Renal cortex interstitium (tissue), 11 donors: ENCODE measurements at regions not wholly inside any gene's neighbourhood (a gene's known extent, or its start where the extent isn't known, plus 50 kb on each side); places are given as distances from the start of the nearest gene placed in this dataset.

Experiments used
- DNase-seq, 11 donors: peaks; one replicate each; pipeline ENCODE4 v3.0.0-alpha.2; 2013; ENCODE audit warnings: low read depth in 9 of 11, low spot score in 4 of 11; ENCODE audit errors: extremely low read depth in 1 of 11

- no peak for DNase-seq
Observed at GRCh38 chr2:111629983-111630382, 254.0 kb downstream of the ANAPC1 start.

GRCh38 chr2:111632661-111633060 is 251.3 kb downstream of the ANAPC1 start:
- no peak for DNase-seq

- DNase-seq: no peak
Observed at GRCh38 chr2:111633189-111633588, 250.8 kb downstream of the ANAPC1 start.

- DNase-seq: no peak
Observed at GRCh38 chr2:111633643-111634042, 250.3 kb downstream of the ANAPC1 start.

- no peak for DNase-seq
Observed at GRCh38 chr2:111634050-111634794, 249.8 kb downstream of the ANAPC1 start.

GRCh38 chr2:111634995-111635538 is 248.9 kb downstream of the ANAPC1 start:
- DNase-seq: no peak

GRCh38 chr2:111636905-111637304 is 247.1 kb downstream of the ANAPC1 start:
- DNase-seq: no peak

- no peak for DNase-seq
Observed at GRCh38 chr2:111638274-111638877, 245.6 kb downstream of the ANAPC1 start.

- no peak for DNase-seq
Observed at GRCh38 chr2:111640480-111640879, 243.5 kb downstream of the ANAPC1 start.

- no peak for DNase-seq
Observed at GRCh38 chr2:111642586-111643327, 241.2 kb downstream of the ANAPC1 start.

- no peak for DNase-seq
Observed at GRCh38 chr2:111643759-111644158, 240.2 kb downstream of the ANAPC1 start.

GRCh38 chr2:111647359-111647758 is 236.6 kb downstream of the ANAPC1 start:
- no peak for DNase-seq

- no peak for DNase-seq
Observed at GRCh38 chr2:111652038-111652437, 232.0 kb downstream of the ANAPC1 start.

- no peak for DNase-seq
Observed at GRCh38 chr2:111652681-111653080, 231.3 kb downstream of the ANAPC1 start.

GRCh38 chr2:111653103-111653624 is 230.8 kb downstream of the ANAPC1 start:
- no peak for DNase-seq

GRCh38 chr2:111653913-111654312 is 230.1 kb downstream of the ANAPC1 start:
- DNase-seq: no peak

GRCh38 chr2:111654829-111655228 is 229.2 kb downstream of the ANAPC1 start:
- DNase-seq: no peak

- no peak for DNase-seq
Observed at GRCh38 chr2:111656436-111656835, 227.6 kb downstream of the ANAPC1 start.

GRCh38 chr2:111656894-111657293 is 227.1 kb downstream of the ANAPC1 start:
- DNase-seq: no peak
